ENCODE measurements at regions not wholly inside any gene's neighbourhood (a gene's known extent, or its start where the extent isn't known, plus 50 kb on each side); places are given as distances from the start of the nearest gene placed in this dataset.

GRCh38 chr22:48835364-48835763 is 992.3 kb downstream of the BRD1 start:
- TF ChIP-seq CTCF (conservative IDR thresholded peaks at IDR 0.05; ENCODE audit: low read length) (no peak), EZH2phosphoT487 (IDR thresholded peaks at IDR 0.05; ENCODE audit: borderline replicate concordance) (no peak)
